HG02798 (cell line): ENCODE measurements at regions not wholly inside any gene's neighbourhood (a gene's known extent, or its start where the extent isn't known, plus 50 kb on each side); places are given as distances from the start of the nearest gene placed in this dataset.
A peak's percentile ranks its signal among the peaks of the same experiment; 100 is the strongest.

Source experiments
- ATAC-seq: cut with Tn5 transposase; IDR thresholded peaks from one replicate; pipeline ENCODE4 v1.9.1; 2021; ENCODE audit warnings: mild to moderate bottlenecking; ENCODE audit not compliant: unreplicated experiment, poor library complexity

DNA sequence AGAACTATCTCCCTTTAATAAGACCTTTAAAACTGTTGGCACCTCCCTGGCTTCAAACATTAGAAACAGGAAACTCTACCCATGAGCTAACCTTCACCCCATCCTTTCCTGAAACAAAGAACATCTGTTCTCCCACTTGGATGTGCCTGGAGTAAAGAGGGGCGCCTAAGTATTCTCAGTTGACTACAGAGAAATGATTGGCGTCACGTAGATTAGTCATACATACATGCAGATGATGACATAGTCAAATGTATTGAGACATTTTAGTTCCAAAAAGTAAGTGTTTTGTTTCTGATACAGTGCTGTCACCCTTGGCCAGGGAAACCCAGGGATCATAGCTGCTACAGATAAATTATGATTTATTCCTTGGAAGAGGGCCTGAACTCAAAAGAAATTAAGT is 260.0 kb upstream of the PLEKHG7 start:
- no peak for ATAC-seq

- ATAC-seq: no peak
Observed at GRCh38 chr12:92440072-92440471, 262.7 kb upstream of the PLEKHG7 start.

DNA sequence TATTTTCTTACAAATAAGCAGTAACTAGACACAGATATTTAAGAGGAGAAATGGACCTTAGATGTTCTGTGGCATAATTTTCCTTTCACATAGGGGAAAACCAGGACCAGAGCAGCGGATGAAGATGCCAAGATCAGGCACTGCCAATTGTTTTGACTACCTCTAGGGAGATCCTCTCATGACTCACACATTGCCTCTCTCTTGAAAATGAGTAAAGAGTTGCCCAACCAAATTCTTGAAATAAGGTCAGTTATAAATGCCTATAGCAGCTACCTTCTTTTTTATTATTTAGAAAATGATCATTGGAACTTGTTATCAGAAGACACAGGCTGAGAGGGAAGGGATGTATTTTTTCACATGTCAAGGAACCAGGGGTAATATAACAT is 263.4 kb upstream of the PLEKHG7 start:
- ATAC-seq: no peak

GRCh38 chr12:92438641-92439419 is 264.0 kb upstream of the PLEKHG7 start:
- ATAC-seq: no peak

GRCh38 chr12:92437452-92437851 is 265.3 kb upstream of the PLEKHG7 start:
- no peak for ATAC-seq

DNA sequence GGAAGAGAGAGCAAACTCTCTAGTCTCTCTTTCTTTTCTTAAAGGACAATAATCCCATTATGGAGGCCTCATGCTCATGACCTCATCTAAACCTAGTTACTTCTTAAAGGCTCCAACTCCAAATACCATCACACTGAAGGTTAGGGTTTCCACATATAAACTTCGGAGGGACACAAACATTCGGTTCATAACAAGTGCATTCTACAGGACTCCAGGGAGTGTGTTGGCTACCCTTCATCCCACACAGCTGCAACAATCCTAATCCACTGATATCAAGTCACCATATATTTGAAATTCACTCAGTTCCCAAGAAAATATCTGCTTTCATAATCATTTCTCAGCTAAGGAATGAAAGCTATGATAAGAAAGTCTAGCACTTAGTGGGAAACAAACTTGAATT is 265.9 kb upstream of the PLEKHG7 start:
- no peak for ATAC-seq

DNA sequence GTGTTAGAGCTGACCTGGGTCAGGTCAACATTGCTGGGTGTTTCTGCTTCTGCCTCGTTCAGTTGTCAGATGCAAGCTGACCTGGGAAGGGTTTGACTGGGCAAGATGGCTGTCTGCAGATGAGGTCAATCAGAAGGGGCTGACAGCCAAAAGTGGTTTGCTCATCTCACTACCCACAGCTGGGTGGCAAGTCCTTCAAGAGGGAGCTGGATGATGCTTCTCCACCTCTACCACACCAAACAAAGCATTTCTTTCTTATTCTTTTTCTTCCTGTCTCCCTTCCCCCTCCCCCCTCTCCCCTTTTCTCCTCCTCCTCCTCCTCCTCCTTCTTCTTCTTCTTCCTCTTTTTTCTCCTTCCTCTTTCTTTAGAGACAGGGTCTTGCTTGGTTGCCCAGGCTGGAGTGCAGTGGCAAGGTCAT is 268.2 kb upstream of the PLEKHG7 start:
- ATAC-seq: no peak

- ATAC-seq: peak; percentile 86
Observed at GRCh38 chr12:92432724-92433441, 269.9 kb upstream of the PLEKHG7 start.

DNA sequence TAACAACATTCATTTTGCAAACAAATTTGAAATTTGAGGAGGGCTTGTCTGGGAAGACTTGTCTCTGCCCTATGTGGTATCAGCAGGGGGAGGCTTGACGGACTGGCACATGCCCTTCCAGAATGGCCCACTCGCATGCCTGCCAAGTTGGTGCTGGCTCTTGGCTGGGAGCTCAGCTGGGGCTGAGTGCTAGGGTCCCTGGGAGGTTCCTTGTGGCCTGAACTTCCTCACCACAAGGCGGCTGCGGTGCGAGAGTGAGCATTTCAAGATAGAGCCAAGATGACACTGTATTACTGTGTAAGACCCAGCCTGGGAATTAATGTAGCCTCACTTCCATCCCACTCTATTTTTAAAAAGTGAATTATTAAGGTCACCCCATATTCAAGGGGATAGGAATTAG is 271.6 kb upstream of the PLEKHG7 start:
- ATAC-seq: no peak

DNA sequence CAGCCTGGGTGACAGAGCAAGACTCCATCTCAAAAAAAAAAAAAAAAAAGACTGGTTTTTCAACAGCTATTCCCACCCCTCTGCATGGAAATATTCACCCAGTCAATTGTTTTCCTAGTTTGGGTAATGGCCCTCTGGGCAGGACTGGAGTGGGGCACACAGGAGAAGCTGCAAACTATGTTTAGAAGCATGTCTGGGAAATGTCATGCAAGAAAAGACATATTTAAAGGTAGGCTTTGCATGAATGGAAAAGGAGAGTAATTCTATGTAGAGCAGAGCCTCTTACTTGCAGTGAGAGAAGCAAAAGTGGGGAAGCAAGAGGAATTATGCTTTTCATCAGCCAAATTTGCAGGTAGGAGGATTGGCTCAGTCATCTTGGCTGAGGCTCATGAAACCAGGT is 276.5 kb upstream of the PLEKHG7 start:
- ATAC-seq: no peak

- no peak for ATAC-seq
Observed at GRCh38 chr12:92425165-92425564, 277.6 kb upstream of the PLEKHG7 start.

DNA sequence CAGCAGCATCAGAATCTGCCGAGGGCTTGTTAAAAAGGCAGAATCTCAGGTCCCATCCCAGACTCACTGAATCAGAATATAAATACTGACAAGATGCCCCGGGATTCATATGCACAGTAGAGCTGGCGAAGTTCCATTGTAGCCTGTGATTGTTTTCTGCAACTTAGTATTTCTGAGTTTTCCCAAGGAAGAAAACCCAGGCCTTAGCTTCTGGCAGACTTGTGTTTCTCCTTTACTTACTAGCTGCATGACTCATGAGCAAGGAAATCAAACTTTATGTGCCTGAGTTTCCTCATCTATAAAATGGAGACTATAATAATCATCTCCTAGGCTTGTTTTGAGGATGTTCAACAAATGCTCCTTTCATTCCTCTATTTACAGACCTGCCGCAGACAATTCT is 278.5 kb upstream of the PLEKHG7 start:
- no peak for ATAC-seq

DNA sequence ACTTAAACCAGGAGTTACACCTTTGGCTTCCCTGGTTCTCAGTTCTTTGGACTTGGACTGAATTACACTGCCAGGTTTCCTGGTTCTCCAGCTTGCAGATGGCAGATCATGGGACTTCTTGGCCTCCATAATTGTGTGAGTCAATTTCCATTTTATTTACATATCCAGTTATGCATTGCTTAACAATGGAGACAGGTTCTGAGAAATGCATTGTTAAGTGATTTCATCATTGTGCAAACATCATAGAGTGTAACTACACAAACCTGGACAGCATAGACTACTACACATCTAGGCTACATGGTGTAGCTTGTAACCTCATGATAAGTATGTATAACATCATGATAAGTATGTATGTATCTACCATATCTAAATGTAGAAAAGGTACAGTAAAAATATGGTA is 276.1 kb upstream of the BTG1 start:
- ATAC-seq: no peak

DNA sequence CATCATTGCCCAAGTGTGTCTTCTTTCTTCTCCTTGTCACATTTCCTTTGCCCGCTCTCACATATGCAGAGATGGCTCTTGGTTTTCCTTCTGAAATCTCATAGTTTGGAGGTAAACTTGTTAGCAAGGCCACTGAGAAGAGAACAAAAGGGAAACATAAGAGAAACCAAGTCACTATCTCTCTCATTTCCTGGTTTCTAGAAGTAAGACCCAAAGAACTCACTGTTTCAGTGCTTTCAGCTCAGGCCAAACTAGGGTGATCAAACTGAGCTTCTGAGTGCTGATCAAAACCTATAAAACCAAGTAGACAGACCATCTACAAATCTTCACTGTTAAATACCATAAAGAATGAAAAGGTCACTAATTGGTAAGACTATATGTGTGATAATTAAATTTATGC is 275.4 kb upstream of the BTG1 start:
- no peak for ATAC-seq

DNA sequence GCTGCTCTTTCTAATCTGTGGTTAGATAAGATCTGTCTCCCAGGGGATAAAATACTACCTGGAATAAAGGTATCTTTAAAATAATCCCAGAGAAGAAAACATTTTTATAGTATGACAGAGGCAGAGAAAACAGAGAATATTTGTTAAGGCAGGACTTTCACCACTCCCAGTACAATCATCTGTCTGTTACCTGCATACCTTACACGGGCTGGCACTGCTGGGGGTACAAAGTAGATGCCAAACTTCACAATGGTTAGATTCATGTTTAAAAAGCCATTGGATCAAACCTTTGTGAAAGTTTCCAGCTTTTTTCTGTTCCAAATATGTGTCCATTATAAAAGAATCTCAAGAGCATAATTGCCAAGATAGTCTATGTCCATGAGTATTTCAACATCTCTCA is 273.6 kb upstream of the BTG1 start:
- ATAC-seq: no peak

DNA sequence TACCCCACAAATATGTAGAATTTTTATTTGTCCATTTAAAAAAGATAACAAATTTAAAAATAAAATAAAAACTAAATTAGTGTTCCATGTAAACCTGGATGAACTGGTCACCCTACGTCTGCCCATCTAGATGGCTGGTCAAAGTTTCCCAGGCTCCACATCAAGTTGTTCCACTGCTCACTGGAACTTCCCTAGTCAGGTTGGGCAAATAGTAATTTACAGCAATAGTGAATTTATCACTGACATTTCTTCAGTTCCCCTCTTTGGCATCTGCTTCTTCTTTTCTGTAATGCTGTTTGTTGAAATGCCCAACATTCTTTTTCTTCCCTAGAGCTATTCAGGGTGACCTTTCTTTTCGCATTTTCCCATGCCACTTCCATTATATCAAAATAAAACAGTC is 272.7 kb upstream of the BTG1 start:
- ATAC-seq: no peak

DNA sequence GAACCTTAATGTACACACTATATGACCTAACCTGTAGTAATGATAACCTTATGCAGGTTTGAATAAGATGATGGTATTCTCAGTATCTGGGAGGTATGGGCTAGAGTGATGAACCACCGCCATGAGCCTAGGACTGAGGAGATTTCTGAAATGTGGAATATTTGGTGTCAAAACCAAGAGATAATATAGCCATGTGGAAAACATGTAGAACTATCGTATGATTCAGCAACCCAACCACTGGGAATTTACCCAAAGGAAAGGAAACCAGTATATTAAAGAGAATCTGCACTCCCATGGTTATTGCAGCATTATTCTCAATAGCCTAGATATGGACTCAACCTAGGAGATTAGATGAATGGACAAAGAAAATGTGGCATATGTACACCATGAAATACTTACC is 271.7 kb upstream of the BTG1 start:
- no peak for ATAC-seq

- no peak for ATAC-seq
Observed at GRCh38 chr12:92416385-92416812, 270.8 kb upstream of the BTG1 start.

DNA sequence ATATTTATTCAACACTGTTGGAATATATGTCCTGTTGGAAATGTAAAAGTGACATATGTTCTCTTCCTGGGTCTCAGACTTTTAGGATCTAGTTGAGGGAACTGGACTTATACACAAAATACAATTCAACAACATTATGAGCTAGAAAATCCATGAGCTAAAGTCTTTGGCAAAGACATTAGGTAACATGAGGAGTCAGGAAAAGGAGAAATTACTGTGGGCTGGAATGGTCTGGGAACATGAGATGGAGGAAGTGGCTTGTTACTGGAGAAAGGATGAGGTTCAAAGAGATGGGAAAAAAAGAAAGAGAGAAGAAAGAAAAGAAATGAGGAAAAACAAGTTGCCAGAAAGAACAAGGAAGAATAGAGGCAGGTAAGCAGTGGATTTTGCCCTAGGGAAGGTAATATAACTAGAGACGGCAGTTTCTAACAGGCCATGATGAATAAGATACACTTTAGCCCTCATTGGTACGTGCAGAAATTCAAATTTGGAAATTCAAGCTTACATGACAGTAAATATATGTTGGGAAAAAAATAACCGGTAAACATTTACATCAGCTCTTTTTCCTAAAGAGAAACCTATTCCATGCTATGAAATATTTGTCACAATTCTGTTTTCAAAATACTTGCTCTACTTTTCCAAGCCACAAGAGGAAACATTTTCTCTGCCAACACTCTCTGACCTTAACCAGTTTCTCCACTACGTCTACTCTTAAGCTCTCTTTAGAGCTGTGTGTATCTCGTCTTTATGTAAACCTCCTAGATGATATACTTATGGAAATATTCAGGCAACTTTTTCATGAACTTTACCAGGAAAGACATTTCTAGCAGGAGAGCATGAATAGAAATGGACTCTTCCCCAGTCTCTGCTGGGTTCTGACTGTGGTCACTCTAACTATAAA is 268.8 kb upstream of the BTG1 start:
- ATAC-seq: no peak

DNA sequence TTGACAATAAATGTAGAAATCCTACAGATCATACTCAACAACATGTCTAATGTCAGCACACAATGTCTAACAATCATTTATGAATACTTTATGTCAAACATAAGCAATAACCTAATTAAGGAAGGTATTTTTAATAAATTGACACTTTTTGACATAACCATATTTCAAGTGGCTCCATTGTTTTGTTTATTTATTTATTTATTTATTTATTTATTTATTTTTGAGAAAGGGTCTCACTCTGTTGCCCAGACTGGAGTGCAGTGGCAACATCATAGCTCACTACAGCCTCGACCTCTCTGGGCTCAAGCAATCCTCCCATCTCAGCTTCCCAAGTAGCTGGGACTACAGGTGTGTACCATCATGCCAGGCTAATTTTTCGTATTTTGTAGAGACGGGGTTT is 267.6 kb upstream of the BTG1 start:
- no peak for ATAC-seq

DNA sequence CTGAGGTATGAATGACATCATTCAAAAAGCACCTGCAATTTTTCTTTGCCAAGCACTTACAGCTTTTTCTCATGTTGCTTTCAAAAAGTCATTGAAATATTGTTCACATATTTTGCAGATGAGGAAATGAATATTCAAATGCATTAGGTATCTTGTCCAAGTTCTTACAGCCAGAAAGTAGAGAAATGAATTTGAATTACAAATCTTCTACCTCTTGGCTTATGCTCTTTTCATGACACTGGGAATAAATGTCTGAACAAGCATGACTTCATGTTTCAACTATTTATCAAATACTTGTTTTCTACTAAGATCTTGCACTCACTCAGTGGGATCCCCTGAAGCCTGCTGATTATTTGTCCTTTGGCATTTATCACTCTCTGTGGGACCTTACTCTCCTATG is 267.2 kb upstream of the BTG1 start:
- ATAC-seq: no peak
